DMS 273 (cell line): ENCODE measurements at regions not wholly inside any gene's neighbourhood (a gene's known extent, or its start where the extent isn't known, plus 50 kb on each side); places are given as distances from the start of the nearest gene placed in this dataset.

Experiments used
- DNase-seq: peaks from one replicate; lab custom pipeline; 2025; ENCODE audit not compliant: unreplicated experiment; lab: John Stamatoyannopoulos, UW

- no peak for DNase-seq
These were observed 221.3 kb upstream of the DAPK1 start for GRCh38 chr9:87276327-87276841.

- DNase-seq, result no peak
These were observed 220.8 kb upstream of the DAPK1 start for GRCh38 chr9:87276851-87277261.

GRCh38 chr9:87277346-87277745 is 220.3 kb upstream of the DAPK1 start:
- DNase-seq, result no peak

- DNase-seq, result no peak
These were observed 218.5 kb upstream of the DAPK1 start for GRCh38 chr9:87278971-87279733.

GRCh38 chr9:87280421-87280820 is 217.2 kb upstream of the DAPK1 start:
- DNase-seq, result no peak

GRCh38 chr9:87282538-87282937 is 215.1 kb upstream of the DAPK1 start:
- no peak for DNase-seq

- DNase-seq, result no peak
These were observed 214.1 kb upstream of the DAPK1 start for GRCh38 chr9:87283585-87283984.

GRCh38 chr9:87285183-87285850 is 212.3 kb upstream of the DAPK1 start:
- DNase-seq, result peak; percentile 35

- DNase-seq, result no peak
These were observed 211.2 kb upstream of the DAPK1 start for GRCh38 chr9:87286506-87286905.

GRCh38 chr9:87290241-87291052 is 207.2 kb upstream of the DAPK1 start:
- DNase-seq, result peak; percentile 3

GRCh38 chr9:87292449-87293191 is 205.0 kb upstream of the DAPK1 start:
- DNase-seq, result no peak

GRCh38 chr9:87294126-87294525 is 203.5 kb upstream of the DAPK1 start:
- no peak for DNase-seq

GRCh38 chr9:87300915-87301314 is 196.8 kb upstream of the DAPK1 start:
- no peak for DNase-seq

GRCh38 chr9:87301371-87301770 is 196.3 kb upstream of the DAPK1 start:
- DNase-seq, result no peak

- DNase-seq, result no peak
These were observed 192.5 kb upstream of the DAPK1 start for GRCh38 chr9:87305151-87305550.

GRCh38 chr9:87306006-87306405 is 191.7 kb upstream of the DAPK1 start:
- DNase-seq, result no peak

GRCh38 chr9:87307848-87308247 is 189.8 kb upstream of the DAPK1 start:
- no peak for DNase-seq

GRCh38 chr9:87309236-87309635 is 188.4 kb upstream of the DAPK1 start:
- no peak for DNase-seq

- DNase-seq, result no peak
These were observed 186.7 kb upstream of the DAPK1 start for GRCh38 chr9:87310827-87311523.

- DNase-seq, result no peak
These were observed 178.0 kb upstream of the DAPK1 start for GRCh38 chr9:87319656-87320055.
